ENCODE measurements at regions not wholly inside any gene's neighbourhood (a gene's known extent, or its start where the extent isn't known, plus 50 kb on each side); places are given as distances from the start of the nearest gene placed in this dataset.

DNA sequence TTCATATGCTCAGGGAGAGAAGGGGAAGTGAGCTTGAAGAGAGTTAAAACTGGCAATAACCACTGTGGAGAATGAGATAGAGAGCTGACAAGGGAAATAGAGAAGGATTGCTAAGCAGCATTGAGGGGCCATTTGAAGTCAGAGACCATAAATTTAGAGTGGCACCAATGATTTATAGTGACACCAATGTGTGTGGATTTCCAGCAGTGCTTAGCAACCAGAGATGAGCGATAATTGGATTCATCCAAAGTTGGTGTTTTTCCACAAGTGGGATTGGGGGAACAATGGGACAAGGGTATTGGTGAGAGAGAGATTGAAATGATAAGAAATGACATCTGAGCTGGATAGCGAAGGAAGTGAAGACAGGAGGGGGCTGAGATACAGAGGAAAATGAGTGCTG lies 114.1 kb downstream of the C1orf94 start:
- 80 to 83% methylated on average over 2 of the region's 2 CpGs for whole genome bisulfite sequencing, 2 donors
- H3K9me3 ChIP-seq, result no peaks in the 10 kb centered on the region
- intact Hi-C loops (cut with DNase I), result no loop called here
- TF ChIP-seq, protein P1, sequence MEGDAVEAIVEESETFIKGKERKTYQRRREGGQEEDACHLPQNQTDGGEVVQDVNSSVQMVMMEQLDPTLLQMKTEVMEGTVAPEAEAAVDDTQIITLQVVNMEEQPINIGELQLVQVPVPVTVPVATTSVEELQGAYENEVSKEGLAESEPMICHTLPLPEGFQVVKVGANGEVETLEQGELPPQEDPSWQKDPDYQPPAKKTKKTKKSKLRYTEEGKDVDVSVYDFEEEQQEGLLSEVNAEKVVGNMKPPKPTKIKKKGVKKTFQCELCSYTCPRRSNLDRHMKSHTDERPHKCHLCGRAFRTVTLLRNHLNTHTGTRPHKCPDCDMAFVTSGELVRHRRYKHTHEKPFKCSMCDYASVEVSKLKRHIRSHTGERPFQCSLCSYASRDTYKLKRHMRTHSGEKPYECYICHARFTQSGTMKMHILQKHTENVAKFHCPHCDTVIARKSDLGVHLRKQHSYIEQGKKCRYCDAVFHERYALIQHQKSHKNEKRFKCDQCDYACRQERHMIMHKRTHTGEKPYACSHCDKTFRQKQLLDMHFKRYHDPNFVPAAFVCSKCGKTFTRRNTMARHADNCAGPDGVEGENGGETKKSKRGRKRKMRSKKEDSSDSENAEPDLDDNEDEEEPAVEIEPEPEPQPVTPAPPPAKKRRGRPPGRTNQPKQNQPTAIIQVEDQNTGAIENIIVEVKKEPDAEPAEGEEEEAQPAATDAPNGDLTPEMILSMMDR (IDR thresholded peaks at IDR 0.05), result no peak
- TF ChIP-seq POLR2A (IDR thresholded peaks at IDR 0.05), result no peak
- H3K4me3 ChIP-seq (replicated peaks in 1 of 3), result no peak overlapping the region
- H3K27ac ChIP-seq, result no peak overlapping the region
- no peaks in the 10 kb centered on the region for H3K27me3 ChIP-seq
- DNase-seq, result no peak
- no peaks in the 10 kb centered on the region for H3K4me1 ChIP-seq
- H3K36me3 ChIP-seq, result no peaks in the 10 kb centered on the region

DNA sequence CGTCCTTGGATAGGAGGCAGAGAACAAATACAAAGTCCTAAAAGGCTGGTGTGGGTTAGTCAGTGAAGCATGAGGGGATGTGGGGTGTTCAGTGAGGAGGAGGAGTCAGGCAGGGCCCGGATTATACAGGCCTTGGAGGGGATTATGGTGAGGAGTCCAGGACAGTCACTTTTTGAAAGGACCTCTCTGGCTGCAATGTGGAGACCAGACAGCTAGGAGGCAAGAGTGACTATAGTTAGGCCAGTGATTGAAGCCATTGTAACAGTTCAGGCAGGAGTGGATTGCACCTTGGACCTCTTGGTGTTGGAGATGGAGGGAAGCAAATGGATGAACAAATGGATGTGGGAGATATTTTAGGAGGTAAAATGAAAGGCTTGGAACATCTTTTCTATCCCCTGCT lies 115.8 kb downstream of the C1orf94 start:
- Histone ChIP-seq H3K4me3 (replicated peaks in 1 of 3) (no peak overlapping the region), H3K9me3 (no peaks in the 10 kb centered on the region), H3K36me3 (no peaks in the 10 kb centered on the region), H3K4me1 (no peaks in the 10 kb centered on the region), H3K27ac (no peak overlapping the region), H3K27me3 (no peaks in the 10 kb centered on the region)
- DNase-seq, result no peak
- TF ChIP-seq, protein P1 (IDR thresholded peaks at IDR 0.05), result no peak
- TF ChIP-seq POLR2A (IDR thresholded peaks at IDR 0.05), result no peak
- WGBS, 2 donors, result 55 to 58% methylated on average over 2 of the region's 2 CpGs
- intact Hi-C loops (cut with DNase I), result no loop called here

DNA sequence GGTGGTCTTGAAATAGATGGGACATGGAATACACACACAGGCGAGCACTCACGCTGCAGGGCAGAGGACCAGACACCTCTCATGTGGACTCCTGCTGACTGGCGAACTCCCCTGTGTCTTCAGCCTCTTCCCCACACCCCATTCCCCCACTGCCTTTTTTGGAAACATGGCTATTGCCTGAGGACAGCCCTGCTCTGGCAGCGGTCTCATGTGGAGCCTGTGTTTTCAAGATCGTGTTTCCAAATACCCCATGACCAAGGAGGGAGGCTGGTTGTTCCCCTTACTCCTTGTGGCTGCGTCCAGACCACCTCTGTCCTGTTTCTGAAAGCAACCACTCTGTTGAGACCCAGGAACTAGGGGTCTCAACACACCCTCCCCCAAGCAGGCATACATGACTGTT lies 119.4 kb downstream of the C1orf94 start:
- H3K27ac ChIP-seq, result no peak overlapping the region
- WGBS, 2 donors, result 65 to 70% methylated on average over 6 of the region's 6 CpGs
- H3K36me3 ChIP-seq, result no peaks in the 10 kb centered on the region
- no peak overlapping the region for H3K4me3 ChIP-seq (replicated peaks in 1 of 3)
- intact Hi-C loops (cut with DNase I), result no loop called here
- H3K9me3 ChIP-seq, result no peaks in the 10 kb centered on the region
- H3K27me3 ChIP-seq, result no peaks in the 10 kb centered on the region
- DNase-seq, result no peak
- H3K4me1 ChIP-seq, result no peaks in the 10 kb centered on the region
- no peak for TF ChIP-seq POLR2A (IDR thresholded peaks at IDR 0.05)
- TF ChIP-seq, protein P1 (IDR thresholded peaks at IDR 0.05), result no peak

GRCh38 chr1:34302798-34303197 lies 126.1 kb downstream of the C1orf94 start:
- H3K4me3 ChIP-seq (replicated peaks in 1 of 3), result no peak overlapping the region
- TF ChIP-seq, protein P1 (IDR thresholded peaks at IDR 0.05), result no peak
- no peak for TF ChIP-seq POLR2A (IDR thresholded peaks at IDR 0.05)
- H3K27ac ChIP-seq, result no peak overlapping the region
- WGBS, 2 donors, result 91 to 97% methylated on average over 1 of the region's 1 CpG
- intact Hi-C loops (cut with DNase I), result no loop called here
- H3K9me3 ChIP-seq, result no peaks in the 10 kb centered on the region
- DNase-seq, result no peak
- no peaks in the 10 kb centered on the region for H3K4me1 ChIP-seq
- no peaks in the 10 kb centered on the region for H3K36me3 ChIP-seq
- H3K27me3 ChIP-seq, result no peaks in the 10 kb centered on the region

GRCh38 chr1:34303218-34303617 lies 126.5 kb downstream of the C1orf94 start:
- Histone ChIP-seq H3K27ac (no peak overlapping the region), H3K9me3 (no peaks in the 10 kb centered on the region), H3K27me3 (no peaks in the 10 kb centered on the region), H3K4me3 (replicated peaks in 1 of 3) (no peak overlapping the region), H3K4me1 (no peaks in the 10 kb centered on the region), H3K36me3 (no peaks in the 10 kb centered on the region)
- DNase-seq, result no peak
- TF ChIP-seq, protein P1 (IDR thresholded peaks at IDR 0.05), result no peak
- TF ChIP-seq POLR2A (IDR thresholded peaks at IDR 0.05), result no peak
- intact Hi-C loops (cut with DNase I), result no loop called here

All from thyroid gland (tissue), 4 donors.